ENCODE measurements at regions not wholly inside any gene's neighbourhood (a gene's known extent, or its start where the extent isn't known, plus 50 kb on each side); places are given as distances from the start of the nearest gene placed in this dataset.

DNA sequence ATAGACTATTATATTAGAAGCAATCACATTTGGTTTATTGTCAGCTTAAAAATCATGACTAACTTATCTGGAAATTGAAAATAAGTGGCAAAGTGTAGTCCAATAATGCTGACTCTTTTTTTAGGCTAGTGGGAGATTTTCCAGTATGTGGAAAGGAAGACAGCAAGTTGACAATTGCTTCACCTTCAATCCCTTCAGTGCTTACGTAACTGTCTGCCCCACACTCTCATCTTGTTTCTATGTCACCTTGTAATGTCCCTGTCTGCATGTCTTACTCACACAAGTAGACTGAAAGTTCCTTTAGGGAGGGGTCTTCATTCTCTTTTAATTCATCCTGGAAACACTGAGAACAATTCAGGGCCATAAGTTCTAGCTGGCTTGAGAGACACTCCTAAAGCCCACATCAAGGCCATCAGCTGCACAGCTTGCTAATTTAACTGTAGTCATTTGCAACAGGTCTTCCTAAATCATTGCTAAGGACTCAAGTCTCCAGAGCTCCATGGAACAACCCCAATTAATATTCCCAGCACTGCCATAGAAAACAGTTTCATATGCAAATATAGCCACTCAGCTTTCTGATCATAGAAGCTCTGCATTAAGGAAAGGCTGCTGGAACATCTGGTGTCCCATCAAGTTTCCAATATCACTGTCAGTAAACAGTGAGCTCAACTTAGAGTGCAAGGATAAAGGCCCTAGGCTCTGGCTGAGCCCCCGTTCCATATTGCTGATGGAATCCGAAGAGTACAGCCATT, 230.5 kb downstream of the ETAA1 start:
- TF ChIP-seq FOXO1 (CRISPR knock-in tag; IDR thresholded peaks at IDR 0.05) (no peak), RXRB (CRISPR knock-in tag; IDR thresholded peaks at IDR 0.05; ENCODE audit: borderline replicate concordance) (no peak), EZH2 (conservative IDR thresholded peaks at IDR 0.05; ENCODE audit: low read depth, low read length) (no peak), KAT2B (IDR thresholded peaks at IDR 0.05; ENCODE audit: borderline replicate concordance, low read depth, low read length) (no peak), TEAD2 (CRISPR knock-in tag; IDR thresholded peaks at IDR 0.05) (no peak), ATF1 (CRISPR knock-in tag; IDR thresholded peaks at IDR 0.05) (no peak), ZNF589 (CRISPR knock-in tag; conservative IDR thresholded peaks at IDR 0.05) (no peak), POLR2A (IDR thresholded peaks at IDR 0.05; ENCODE audit: insufficient read depth in 1 of 2, low read depth in 2 of 2, low read length in 2 of 2) (no peak)
- TF ChIP-seq, protein P1, sequence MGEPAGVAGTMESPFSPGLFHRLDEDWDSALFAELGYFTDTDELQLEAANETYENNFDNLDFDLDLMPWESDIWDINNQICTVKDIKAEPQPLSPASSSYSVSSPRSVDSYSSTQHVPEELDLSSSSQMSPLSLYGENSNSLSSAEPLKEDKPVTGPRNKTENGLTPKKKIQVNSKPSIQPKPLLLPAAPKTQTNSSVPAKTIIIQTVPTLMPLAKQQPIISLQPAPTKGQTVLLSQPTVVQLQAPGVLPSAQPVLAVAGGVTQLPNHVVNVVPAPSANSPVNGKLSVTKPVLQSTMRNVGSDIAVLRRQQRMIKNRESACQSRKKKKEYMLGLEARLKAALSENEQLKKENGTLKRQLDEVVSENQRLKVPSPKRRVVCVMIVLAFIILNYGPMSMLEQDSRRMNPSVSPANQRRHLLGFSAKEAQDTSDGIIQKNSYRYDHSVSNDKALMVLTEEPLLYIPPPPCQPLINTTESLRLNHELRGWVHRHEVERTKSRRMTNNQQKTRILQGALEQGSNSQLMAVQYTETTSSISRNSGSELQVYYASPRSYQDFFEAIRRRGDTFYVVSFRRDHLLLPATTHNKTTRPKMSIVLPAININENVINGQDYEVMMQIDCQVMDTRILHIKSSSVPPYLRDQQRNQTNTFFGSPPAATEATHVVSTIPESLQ (CRISPR knock-in tag; conservative IDR thresholded peaks at IDR 0.05), result no peak
- TF ChIP-seq, protein P2, sequence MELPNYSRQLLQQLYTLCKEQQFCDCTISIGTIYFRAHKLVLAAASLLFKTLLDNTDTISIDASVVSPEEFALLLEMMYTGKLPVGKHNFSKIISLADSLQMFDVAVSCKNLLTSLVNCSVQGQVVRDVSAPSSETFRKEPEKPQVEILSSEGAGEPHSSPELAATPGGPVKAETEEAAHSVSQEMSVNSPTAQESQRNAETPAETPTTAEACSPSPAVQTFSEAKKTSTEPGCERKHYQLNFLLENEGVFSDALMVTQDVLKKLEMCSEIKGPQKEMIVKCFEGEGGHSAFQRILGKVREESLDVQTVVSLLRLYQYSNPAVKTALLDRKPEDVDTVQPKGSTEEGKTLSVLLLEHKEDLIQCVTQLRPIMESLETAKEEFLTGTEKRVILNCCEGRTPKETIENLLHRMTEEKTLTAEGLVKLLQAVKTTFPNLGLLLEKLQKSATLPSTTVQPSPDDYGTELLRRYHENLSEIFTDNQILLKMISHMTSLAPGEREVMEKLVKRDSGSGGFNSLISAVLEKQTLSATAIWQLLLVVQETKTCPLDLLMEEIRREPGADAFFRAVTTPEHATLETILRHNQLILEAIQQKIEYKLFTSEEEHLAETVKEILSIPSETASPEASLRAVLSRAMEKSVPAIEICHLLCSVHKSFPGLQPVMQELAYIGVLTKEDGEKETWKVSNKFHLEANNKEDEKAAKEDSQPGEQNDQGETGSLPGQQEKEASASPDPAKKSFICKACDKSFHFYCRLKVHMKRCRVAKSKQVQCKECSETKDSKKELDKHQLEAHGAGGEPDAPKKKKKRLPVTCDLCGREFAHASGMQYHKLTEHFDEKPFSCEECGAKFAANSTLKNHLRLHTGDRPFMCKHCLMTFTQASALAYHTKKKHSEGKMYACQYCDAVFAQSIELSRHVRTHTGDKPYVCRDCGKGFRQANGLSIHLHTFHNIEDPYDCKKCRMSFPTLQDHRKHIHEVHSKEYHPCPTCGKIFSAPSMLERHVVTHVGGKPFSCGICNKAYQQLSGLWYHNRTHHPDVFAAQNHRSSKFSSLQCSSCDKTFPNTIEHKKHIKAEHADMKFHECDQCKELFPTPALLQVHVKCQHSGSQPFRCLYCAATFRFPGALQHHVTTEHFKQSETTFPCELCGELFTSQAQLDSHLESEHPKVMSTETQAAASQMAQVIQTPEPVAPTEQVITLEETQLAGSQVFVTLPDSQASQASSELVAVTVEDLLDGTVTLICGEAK (IDR thresholded peaks at IDR 0.05), result no peak
- TF ChIP-seq, protein P2 (CRISPR knock-in tag; IDR thresholded peaks at IDR 0.05), result no peak
- TF ChIP-seq, protein P3, sequence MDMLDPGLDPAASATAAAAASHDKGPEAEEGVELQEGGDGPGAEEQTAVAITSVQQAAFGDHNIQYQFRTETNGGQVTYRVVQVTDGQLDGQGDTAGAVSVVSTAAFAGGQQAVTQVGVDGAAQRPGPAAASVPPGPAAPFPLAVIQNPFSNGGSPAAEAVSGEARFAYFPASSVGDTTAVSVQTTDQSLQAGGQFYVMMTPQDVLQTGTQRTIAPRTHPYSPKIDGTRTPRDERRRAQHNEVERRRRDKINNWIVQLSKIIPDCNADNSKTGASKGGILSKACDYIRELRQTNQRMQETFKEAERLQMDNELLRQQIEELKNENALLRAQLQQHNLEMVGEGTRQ (IDR thresholded peaks at IDR 0.05; ENCODE audit: low read depth, low read length), result no peak
- TF ChIP-seq, protein P3 (CRISPR knock-in tag; IDR thresholded peaks at IDR 0.05; ENCODE audit: borderline replicate concordance), result no peak
